ENCODE measurements at regions not wholly inside any gene's neighbourhood (a gene's known extent, or its start where the extent isn't known, plus 50 kb on each side); places are given as distances from the start of the nearest gene placed in this dataset.

DNA sequence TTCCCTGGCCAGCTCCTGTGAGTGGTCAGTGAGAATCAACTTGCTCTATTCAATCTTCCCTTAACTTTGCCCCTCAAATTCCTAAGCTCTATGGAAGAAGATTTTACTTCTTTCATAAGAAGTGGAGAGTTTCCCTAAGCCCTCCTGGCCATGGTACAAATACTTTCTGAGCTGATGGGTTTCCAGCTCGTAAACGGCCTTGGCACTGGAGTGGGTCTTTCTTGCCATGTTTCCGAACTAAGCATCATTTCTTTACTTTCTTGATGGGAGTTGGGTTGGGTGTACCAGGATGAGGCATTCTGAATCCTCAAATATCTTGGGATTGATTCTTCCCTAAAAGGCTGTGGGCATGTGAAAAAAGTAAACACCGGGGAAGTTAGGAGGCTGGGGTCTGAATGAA lies 72.5 kb downstream of the ACKR3 start:
- Histone ChIP-seq H3K4me2 (ENCODE audit: low read depth, low read length) (no peak overlapping the region), H3F3A (ENCODE audit: insufficient read depth, low read length) (no peaks in the 10 kb centered on the region), H4K20me1 (ENCODE audit: insufficient read depth, low read length) (no peaks in the 10 kb centered on the region), H3K79me2 (ENCODE audit: low read length) (no peaks in the 10 kb centered on the region), H3K27me3 (replicated peaks; ENCODE audit: insufficient read depth, low read length) (no peaks in the 10 kb centered on the region), H3K9me2 (replicated peaks; ENCODE audit: insufficient read depth, low read length) (no peaks in the 10 kb centered on the region), H2AFZ (ENCODE audit: low read length) (no peak overlapping the region), H3K4me1 (ENCODE audit: low read length) (no peaks in the 10 kb centered on the region), H3K4me3 (ENCODE audit: low read length) (no peak overlapping the region), H3K9ac (ENCODE audit: low read length) (no peak overlapping the region), H3K27ac (ENCODE audit: low read length) (no peak overlapping the region), H3K36me3 (replicated peaks; ENCODE audit: insufficient read depth, low read length) (no peaks in the 10 kb centered on the region), H3K9me3 (replicated peaks; ENCODE audit: insufficient read depth, low read length) (no peaks in the 10 kb centered on the region)
- TF ChIP-seq EZH2 (optimal IDR thresholded peaks at IDR 0.05; ENCODE audit: low read depth, low read length) (no peak), EZH2phosphoT487 (IDR thresholded peaks at IDR 0.05; ENCODE audit: low read length) (no peak)
- TF ChIP-seq, protein P1, sequence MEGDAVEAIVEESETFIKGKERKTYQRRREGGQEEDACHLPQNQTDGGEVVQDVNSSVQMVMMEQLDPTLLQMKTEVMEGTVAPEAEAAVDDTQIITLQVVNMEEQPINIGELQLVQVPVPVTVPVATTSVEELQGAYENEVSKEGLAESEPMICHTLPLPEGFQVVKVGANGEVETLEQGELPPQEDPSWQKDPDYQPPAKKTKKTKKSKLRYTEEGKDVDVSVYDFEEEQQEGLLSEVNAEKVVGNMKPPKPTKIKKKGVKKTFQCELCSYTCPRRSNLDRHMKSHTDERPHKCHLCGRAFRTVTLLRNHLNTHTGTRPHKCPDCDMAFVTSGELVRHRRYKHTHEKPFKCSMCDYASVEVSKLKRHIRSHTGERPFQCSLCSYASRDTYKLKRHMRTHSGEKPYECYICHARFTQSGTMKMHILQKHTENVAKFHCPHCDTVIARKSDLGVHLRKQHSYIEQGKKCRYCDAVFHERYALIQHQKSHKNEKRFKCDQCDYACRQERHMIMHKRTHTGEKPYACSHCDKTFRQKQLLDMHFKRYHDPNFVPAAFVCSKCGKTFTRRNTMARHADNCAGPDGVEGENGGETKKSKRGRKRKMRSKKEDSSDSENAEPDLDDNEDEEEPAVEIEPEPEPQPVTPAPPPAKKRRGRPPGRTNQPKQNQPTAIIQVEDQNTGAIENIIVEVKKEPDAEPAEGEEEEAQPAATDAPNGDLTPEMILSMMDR (IDR thresholded peaks at IDR 0.05; ENCODE audit: low read length): no peak
- no peak for DNase-seq

DNA sequence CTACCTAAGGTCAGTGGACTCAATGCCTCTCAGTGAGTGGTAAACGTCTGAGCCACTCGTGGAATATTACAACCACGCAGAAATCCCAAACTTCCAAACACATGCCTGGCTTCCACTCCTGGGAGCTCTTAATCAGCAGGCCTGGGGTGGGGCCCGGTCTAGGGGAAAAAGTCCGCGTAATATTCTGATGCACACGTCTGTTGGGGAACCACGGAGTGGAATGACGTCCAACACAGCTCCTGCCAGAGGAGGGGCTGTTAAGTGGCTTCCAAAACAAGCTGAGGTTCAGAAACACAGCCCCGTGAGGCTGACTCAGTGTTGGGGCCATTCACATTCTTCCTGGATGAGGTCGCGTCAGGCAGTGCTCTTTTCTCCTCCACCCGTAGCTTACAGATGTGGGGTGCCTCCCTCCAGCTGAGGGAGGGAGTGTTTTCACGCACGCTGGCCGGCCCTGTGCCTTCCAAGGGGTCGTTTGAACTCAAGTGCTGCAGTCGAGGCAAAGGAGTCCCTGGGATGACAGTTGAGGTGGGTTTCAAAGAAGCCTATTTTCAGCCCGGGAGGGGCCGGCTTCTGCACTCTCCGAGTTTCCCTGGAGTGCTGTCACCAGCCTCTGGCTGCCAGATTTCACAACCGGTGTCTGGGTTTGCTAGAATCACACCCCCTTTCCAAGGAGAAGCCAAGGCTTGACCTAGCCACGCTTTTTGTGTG lies 73.1 kb downstream of the ACKR3 start:
- H3K36me3 ChIP-seq (replicated peaks; ENCODE audit: insufficient read depth, low read length): no peaks in the 10 kb centered on the region
- H3K27ac ChIP-seq (ENCODE audit: low read length): no peak overlapping the region
- no peak for DNase-seq
- no peaks in the 10 kb centered on the region for H3K27me3 ChIP-seq (replicated peaks; ENCODE audit: insufficient read depth, low read length)
- H4K20me1 ChIP-seq (ENCODE audit: insufficient read depth, low read length): no peaks in the 10 kb centered on the region
- H3K4me2 ChIP-seq (ENCODE audit: low read depth, low read length): no peak overlapping the region
- H3K9me3 ChIP-seq (replicated peaks; ENCODE audit: insufficient read depth, low read length): no peaks in the 10 kb centered on the region
- H3K4me3 ChIP-seq (ENCODE audit: low read length): no peak overlapping the region
- H3F3A ChIP-seq (ENCODE audit: insufficient read depth, low read length): no peaks in the 10 kb centered on the region
- H3K79me2 ChIP-seq (ENCODE audit: low read length): no peaks in the 10 kb centered on the region
- no peaks in the 10 kb centered on the region for H3K4me1 ChIP-seq (ENCODE audit: low read length)
- no peak overlapping the region for H3K9ac ChIP-seq (ENCODE audit: low read length)
- H3K9me2 ChIP-seq (replicated peaks; ENCODE audit: insufficient read depth, low read length): no peaks in the 10 kb centered on the region
- H2AFZ ChIP-seq (ENCODE audit: low read length): no peak overlapping the region
- TF ChIP-seq EZH2phosphoT487 (IDR thresholded peaks at IDR 0.05; ENCODE audit: low read length) (no peak), EZH2 (optimal IDR thresholded peaks at IDR 0.05; ENCODE audit: low read depth, low read length) (no peak)
- TF ChIP-seq, protein P1 (IDR thresholded peaks at IDR 0.05; ENCODE audit: low read length): no peak

DNA sequence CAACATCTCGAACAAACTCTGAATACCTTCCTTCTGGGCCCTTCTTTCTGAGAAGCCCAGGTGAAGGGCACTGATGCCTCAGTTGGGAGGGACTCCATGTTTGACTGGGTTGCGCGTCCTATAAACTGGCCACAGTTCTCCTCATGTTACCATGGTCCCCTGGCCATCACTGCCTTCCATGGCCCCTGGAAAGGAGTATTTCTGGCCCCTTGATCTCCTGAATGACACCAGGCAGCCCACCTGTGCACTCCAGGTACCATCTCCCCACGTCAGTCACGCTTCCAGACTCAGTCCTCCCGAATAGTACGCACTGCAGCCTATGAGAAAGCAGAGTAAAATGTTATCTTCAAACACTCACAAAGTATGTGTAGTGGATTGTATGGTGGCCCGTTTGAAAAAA lies 73.9 kb downstream of the ACKR3 start:
- H2AFZ ChIP-seq (ENCODE audit: low read length): no peak overlapping the region
- DNase-seq: no peak
- H3K9me3 ChIP-seq (replicated peaks; ENCODE audit: insufficient read depth, low read length): no peaks in the 10 kb centered on the region

More for the DNA sequence above, 73.9 kb downstream of the ACKR3 start:
- Histone ChIP-seq H3K9ac (ENCODE audit: low read length) (no peak overlapping the region), H3K4me1 (ENCODE audit: low read length) (no peaks in the 10 kb centered on the region), H3F3A (ENCODE audit: insufficient read depth, low read length) (no peaks in the 10 kb centered on the region), H3K27me3 (replicated peaks; ENCODE audit: insufficient read depth, low read length) (no peaks in the 10 kb centered on the region), H3K4me2 (ENCODE audit: low read depth, low read length) (no peak overlapping the region), H3K36me3 (replicated peaks; ENCODE audit: insufficient read depth, low read length) (no peaks in the 10 kb centered on the region), H4K20me1 (ENCODE audit: insufficient read depth, low read length) (no peaks in the 10 kb centered on the region), H3K79me2 (ENCODE audit: low read length) (no peaks in the 10 kb centered on the region), H3K9me2 (replicated peaks; ENCODE audit: insufficient read depth, low read length) (no peaks in the 10 kb centered on the region), H3K27ac (ENCODE audit: low read length) (no peak overlapping the region), H3K4me3 (ENCODE audit: low read length) (no peak overlapping the region)
- no peak for TF ChIP-seq EZH2phosphoT487 (IDR thresholded peaks at IDR 0.05; ENCODE audit: low read length)
- TF ChIP-seq, protein P1 (IDR thresholded peaks at IDR 0.05; ENCODE audit: low read length): no peak
- TF ChIP-seq EZH2 (optimal IDR thresholded peaks at IDR 0.05; ENCODE audit: low read depth, low read length): no peak
